Pons (tissue), 1 donor: ENCODE measurements at regions not wholly inside any gene's neighbourhood (a gene's known extent, or its start where the extent isn't known, plus 50 kb on each side); places are given as distances from the start of the nearest gene placed in this dataset.
"Not testable (repeated sequence)": the region's sequence is repeated elsewhere in the genome, so short reads cannot be mapped to it uniquely, and the experiment has no call there.

ENCODE experiments used
- DNase-seq: peaks from one replicate; pipeline ENCODE4 v3.0.0-alpha.2; 2016; ENCODE audit warnings: low spot score

- no peak for DNase-seq
Observed at GRCh38 chr1:245025525-245025924, 129.3 kb upstream of the KIF26B start.

DNA sequence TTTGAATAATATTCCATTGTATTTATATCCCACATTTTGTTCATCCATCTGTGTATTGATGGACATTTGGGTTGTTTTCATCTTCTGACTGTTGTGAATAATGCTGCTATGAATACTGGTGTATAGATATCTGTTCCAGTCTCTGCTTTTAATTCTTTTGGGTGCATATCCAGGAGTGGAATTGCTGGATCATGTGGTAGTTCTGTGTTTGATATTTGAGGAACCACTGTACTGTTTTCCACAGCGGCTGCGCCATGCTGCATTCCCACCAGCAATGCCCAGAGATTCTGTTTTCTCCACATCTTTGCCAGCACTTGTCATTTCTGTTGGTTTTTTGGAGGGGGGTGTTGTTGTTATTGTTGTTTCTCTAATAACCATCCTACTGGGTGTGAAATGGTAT is 131.6 kb upstream of the KIF26B start:
- DNase-seq, result no peak

GRCh38 chr1:245019910-245020486 is 134.8 kb upstream of the KIF26B start:
- no peak for DNase-seq

DNA sequence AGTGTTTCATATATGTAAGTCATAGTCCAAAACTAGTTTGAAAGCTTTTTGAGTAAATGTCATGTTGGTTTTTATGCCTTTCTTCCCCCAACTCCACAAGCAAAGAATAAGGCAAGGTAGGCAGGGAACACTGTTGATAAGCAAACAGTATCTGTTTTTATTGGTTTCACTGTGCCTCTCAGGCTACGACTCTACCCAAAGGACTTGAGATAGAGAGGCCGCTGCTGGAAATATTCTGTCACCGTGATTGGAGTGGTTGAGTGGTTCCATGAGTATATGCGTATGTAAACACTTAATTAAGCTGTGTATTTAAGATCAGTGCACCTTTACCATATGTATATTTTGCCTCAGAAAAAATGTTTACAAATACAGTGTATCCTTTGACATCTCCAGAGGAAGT is 138.1 kb upstream of the KIF26B start:
- DNase-seq, result no peak

DNA sequence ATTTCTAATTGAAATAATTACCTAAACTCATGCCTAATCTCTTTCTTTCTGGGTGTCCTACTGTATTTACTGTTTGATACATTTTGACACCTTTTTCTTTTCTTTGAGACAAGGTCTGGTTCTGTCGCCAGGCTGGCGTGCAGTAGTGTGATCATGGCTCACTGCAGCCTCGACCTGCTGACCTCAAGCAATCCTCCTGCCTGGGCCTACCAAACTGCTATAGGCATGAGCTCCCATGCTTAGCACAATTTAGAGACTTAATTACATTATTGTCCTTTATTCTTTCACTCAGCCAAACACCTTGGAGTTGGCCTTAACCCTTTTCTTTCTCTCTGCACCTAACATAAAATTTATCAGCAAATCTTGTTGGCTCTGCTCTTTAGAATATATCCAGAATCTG is 139.8 kb upstream of the KIF26B start:
- DNase-seq, result no peak

DNA sequence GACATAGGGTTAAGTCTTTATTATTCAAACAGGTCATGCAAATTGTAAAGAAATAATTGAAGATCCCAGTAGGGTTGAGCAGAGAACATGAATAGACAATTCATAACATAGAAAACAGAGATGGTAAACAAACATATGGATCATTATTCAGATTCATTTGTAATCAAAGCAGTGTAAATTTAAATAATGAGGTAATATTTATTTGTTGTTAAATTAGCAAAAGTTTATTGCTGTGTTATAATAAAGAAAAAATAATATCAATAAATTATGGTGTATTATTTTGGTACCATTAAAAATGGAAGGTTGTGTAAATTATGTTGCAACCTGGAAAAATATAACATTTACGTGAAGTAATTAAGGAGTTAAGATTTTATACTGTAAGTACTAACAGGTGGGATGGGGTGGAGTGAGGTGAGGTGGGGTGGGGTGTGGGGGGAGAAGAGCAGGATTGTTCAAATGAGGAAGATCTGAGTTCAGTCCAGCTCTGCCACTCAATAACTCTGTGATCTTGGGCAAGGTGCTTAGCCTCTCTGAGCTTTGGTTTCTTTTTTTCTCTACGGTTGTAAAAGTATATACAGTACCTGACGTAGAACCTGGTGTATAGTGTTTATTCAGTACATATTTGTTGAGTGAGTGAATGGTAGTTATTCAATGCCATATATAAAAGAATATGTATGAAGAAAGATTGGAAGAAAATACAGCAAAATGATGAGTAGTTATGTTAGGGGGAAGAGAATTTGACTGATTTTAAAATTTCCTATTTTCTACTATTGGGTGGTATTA is 140.3 kb upstream of the KIF26B start:
- DNase-seq, result no peak

- no peak for DNase-seq
Observed at GRCh38 chr1:245010018-245010614, 144.7 kb upstream of the KIF26B start.

- no peak for DNase-seq
Observed at GRCh38 chr1:245008761-245009160, 144.4 kb upstream of the HNRNPU start.

DNA sequence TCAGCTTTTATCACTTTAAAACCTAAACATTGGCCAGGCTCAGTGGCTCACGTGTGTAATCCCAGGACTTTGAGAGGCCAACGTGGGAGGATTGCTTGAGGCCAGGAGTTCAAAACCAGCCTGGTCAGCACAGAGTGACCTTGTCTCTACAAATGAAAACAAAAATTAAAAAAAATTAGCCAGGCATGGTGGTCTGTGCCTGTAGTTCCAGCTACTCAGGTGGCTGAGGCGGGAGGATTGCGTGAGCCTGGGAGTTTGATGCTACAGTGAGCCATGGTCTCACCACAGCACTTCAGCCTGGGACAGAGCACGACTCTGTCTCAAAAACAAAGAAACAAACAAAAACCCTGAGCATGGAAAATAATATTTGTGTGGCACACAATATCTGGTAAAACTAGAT is 143.5 kb upstream of the HNRNPU start:
- DNase-seq, result no peak

DNA sequence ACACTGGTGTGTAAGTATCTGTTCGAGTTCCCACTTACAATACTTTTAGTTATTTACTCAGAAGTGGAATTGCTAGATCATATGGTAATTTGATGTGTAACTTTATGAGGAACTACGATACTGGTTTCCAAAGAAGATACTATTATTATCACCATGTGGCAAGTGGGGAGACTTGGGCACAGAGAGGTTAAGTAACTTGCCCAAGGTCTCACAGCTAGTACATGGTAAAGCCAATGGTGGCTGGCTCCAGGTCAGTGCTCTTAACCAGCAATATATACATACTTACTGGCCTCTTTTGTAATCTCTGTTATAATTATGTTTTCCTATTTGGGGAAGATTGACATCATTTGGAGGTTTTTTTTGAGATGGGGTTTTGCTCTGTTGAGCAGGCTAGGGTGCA is 138.9 kb upstream of the HNRNPU start:
- no peak for DNase-seq

DNA sequence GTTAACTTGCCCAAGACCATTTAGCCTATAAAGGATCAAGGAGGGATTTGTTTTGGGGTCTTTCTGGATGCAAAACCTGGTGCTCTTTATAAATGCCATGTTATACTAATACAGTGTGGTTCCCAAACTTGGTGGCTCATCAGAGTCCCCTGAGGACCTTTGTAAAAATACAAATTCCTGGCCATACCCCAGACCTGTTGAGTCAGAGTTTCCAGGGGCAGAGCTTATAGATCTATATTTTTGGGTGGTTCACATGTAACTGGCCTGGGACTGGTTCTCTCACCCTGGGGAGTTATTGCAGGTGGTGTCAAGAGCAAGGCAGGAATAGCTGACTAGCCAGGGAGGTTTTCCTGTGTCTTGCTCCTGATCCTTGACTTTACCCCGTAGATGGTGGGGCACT is 136.9 kb upstream of the HNRNPU start:
- no peak for DNase-seq

GRCh38 chr1:245000872-245001188 is 136.5 kb upstream of the HNRNPU start:
- DNase-seq, result no peak

DNA sequence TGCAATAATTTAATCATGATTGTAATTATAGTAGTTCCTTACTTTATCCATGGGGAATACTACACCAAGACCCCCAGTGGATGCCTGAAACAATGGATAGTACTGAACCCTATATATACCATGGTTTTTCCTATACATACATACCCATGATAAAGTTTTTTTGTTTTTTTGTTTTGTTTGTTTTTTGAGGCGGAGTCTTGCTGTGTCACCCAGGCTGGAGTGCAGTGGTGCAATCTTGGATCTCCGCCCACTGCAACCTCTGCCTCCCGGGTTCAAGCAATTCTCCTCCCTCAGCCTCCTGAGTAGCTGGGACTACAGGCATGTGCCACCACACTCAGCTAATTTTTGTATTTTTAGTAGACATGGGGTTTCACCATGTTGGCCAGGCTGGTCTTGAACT is 135.3 kb upstream of the HNRNPU start:
- DNase-seq, result not testable (repeated sequence)

- no peak for DNase-seq
Observed at GRCh38 chr1:244998717-244999346, 134.5 kb upstream of the HNRNPU start.

GRCh38 chr1:244995602-244996400 is 131.5 kb upstream of the HNRNPU start:
- no peak for DNase-seq

DNA sequence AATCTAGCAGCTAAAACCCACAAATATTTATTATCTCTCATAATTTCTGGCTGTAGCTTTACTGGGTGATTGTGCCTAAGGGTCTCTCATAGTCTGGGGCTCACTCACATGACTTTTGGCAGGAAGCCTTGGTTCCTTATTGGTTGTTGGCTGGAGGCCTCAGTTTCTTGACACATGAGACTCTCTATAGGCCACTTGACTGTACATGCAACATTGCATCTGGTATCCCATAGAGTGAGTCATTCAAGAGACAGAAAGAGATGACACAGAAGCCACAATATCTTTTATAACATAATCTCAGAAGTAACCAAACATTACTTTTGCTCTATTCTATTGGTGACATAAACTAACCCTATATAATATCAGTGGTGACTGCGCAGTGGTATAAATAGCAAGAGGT is 128.5 kb upstream of the HNRNPU start:
- DNase-seq, result no peak

GRCh38 chr1:244989813-244990212 is 125.5 kb upstream of the HNRNPU start:
- DNase-seq, result no peak

DNA sequence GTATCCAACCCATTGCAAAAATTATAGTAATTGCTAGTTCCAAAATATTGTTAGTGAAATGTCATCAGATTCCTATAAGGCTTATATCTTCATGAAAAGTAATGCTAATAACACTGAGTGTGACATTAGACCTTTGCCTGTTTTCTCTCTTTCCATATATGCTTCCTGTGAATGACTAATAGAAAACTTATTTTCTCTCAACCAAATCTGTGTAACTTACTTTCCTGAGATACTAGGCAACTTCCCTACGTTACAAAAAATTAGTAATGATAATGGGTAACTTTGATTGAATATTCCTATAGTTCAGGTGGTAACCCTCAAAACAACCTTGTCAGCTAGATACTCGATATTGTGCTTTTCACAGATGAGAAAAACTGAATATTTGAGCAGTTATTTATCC is 124.2 kb upstream of the HNRNPU start:
- DNase-seq, result no peak

GRCh38 chr1:244980605-244981004 is 116.3 kb upstream of the HNRNPU start:
- DNase-seq, result no peak

DNA sequence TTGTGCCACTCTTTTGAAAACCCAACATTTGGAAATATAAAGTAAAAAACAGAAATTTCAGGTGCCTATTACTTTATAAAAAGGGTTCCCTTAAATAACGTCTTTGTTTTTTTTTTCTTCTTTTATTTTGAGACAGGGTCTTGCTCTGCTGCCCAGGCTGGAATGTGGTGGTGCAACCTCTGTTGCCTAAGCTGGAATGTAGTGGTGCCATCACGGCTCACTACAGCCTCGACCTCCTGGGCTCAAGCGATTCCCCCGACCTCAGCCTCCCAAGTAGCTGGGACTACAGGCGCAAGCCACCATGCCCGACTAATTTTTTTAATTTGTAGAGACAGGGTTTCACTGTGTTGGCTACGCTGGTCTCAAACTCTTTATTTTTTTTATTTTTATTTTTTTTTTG is 110.2 kb upstream of the HNRNPU start:
- no peak for DNase-seq

GRCh38 chr1:244974106-244974505 is 109.8 kb upstream of the HNRNPU start:
- DNase-seq, result no peak

DNA sequence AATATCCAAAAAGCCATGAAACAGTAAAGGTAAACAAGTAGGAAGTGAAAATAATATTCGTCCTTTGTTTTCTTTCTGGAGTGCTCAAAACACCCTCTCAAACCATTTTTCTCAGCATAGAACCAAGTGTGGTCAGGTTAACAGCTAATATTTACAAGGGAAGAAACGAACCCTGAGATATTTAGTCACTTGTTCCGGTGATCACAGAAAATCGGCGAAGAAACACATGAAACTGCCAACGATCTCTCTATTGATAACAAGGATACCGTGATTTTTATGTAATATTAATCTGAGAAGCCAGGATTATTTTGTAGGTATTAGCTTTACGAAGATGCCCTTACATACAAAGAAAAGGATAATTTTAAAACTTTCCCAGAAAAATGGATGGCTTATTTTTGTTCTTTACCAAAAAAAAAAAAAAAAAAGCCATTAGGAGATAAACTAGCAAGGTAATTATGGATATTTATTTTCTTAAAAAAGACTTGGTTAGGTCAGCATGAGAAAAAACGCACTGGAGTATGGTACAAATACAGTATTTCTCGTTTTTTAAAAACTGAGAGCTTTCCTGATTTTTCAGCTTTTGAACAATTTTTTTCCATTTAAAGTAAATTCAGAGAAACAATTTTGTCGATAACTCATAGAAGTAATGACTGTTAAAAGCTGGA is 107.3 kb upstream of the HNRNPU start:
- DNase-seq, result no peak
